ELR (cell line): ENCODE measurements at regions not wholly inside any gene's neighbourhood (a gene's known extent, or its start where the extent isn't known, plus 50 kb on each side); places are given as distances from the start of the nearest gene placed in this dataset.

Experiments used
- DNase-seq: peaks from one replicate; pipeline ENCODE4 v3.0.0-alpha.2; 2015; ENCODE audit warnings: low read depth

DNA sequence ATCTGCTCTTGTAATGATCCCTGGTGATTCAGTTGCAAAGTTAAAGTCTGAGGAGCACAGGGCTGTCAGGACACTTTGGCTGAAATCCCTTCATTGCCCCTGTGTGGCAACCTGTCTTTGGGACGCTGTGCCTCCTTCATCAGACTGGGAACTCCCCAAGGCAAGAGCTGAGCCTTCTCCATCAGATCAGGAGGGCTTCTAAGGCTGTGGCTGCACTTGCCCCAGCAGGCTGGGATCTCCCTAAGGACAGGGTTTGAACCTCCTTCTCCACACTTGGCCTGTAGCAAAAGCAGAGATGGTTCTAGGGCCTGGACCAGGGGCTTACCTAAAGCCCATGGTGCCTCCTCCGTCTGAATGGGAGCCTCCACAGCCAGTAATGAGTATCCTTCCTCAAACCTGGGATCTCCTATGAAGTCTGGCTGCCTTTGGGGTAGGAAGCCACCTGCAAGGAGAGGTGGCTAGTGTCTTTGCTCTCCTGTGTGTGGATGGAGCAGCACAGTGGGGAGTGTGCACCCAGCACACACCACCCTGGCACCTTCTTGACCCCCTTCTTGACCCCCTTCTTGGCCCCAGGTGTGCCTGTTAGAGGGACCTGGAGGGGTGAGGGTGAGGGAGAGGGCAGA is 79.0 kb upstream of the NKD1 start:
- DNase-seq, result peak; percentile 3

DNA sequence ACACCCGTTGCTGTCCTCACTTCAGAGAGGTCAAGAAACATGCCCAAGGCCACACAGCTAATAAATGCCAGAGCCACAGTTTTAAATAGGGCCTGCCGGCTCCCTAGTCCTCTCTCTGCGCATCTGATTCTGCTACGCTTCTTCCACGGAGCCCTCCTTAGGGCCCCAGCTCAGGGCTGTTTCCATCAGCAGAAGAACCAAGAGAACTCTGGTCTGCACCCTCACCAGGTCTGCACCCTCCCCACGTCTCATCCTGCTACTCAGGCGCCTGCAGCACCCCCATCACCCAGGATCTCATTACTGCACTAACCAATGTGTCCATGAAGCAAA is 79.5 kb upstream of the NKD1 start:
- no peak for DNase-seq

DNA sequence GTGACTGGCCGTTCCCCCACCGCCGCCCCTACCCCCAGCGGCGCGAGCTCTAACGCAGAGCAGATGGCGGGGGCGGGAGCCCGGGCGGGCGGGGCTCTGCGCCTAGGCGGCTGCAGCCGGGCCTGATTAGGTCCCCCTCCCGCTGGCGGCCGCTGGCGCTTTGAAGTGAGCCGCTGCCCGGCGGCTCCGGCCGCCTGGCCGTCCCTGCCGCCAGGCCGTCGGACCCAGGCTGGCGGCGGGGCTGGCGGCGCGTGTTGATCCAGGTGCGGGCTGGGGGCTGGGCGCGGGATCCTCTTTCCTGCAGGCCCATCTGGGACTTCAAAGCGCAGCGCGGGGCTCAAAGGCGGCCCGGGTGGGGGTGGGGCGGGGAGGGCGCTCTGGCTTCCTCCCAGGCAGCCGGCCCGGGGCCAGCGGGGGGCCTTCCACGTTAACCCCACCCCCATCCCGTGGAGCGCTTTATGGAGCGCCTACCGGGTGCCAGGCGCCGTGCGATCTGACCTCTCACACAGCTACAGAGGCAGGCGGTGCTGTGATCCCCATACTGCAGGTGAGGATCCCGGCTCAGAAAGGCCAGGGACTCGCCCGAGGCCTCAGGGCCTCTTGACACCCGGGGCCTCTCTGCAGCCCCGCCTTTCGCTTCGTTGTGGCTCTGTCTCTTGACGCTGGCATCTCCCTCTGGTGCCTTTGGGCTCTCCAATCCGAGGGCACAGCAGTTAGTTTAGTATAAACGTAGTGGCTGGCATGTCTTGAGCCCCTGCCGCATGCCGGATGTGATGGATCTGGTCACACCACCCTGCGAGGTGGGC is 80.0 kb upstream of the NKD1 start:
- peak; percentile 30 for DNase-seq

DNA sequence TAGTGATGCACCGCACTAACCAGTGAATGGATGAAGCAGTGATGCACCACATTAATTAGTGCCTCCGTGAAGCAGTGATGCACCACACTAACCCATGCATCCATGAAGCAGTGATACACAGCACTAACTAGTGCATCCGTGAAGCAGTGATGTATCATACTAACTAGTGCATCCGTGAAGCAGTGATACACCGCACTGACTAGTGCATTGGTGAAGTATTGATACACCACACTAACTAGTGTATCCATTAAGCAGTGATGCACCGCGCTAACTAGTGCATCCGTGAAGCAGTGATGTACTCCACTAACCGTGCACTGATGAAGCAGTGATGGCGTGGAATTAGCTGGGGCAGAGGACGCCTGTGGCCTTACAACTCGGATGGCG is 80.6 kb upstream of the NKD1 start:
- DNase-seq, result no peak

DNA sequence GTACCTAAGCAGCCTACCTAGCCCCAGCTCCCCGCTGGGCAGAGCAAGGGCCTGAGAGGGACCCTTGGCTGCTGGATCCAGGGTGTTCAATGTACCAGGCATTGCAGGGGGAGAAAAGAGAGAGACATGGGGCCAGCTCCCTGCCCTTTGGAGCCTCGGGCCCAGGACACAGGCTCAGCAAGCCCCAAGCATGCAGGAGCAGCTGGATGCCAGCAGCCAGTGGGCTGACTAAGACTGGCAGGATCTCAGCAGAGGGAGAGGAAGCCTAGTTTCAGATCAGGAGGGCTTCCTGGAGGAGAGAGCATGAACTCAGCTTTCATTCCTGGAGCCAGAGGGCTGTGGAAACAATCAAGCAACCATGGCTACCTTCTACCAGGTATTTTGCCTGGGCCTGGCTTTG is 82.0 kb upstream of the NKD1 start:
- peak; percentile 10 for DNase-seq

DNA sequence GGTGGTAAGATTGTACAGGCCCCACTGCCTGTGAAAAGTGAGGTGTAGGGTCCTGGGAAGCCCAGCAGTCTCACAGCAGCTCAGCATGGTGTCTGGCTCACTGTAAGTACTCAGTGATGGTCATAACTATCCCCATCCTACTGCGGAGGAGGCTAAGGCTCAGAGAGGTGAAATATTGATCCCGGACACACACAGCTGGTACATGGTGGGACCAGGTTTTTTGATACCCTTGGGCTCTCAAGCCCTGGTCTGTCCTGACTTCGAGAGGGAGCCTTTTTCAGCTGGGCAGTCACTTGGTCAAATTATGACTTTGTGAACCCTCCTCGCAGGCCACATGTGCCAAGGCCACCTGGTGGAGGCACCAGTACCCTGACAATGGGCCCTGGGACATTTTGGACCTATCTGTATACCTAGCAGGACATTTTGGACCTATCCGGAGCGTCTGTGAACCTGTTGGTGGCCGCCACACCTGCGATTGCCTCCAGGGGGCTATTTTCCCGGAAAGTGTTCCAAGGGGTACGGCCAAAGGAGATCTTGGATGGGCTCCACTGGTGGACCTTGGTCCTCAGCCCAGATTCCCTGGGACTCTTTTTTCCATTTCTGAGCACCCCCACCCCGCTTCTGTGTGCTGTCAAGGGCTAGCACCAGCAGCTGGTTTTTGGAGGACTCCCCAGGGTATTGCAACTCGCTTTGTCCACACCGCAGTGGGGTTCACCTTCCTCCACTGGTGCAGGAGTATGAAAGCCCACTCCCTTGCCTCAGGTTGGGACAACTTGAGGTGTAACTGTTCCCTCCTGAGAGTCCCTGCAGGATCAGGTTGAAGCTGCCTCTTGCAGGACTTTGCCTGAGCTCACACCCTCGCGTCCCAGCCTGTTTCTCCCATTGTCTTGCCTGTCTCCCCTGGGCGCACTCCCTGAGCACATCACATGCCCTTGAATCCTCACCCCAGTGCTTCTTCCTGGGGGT is 83.6 kb upstream of the NKD1 start:
- DNase-seq, result no peak

DNA sequence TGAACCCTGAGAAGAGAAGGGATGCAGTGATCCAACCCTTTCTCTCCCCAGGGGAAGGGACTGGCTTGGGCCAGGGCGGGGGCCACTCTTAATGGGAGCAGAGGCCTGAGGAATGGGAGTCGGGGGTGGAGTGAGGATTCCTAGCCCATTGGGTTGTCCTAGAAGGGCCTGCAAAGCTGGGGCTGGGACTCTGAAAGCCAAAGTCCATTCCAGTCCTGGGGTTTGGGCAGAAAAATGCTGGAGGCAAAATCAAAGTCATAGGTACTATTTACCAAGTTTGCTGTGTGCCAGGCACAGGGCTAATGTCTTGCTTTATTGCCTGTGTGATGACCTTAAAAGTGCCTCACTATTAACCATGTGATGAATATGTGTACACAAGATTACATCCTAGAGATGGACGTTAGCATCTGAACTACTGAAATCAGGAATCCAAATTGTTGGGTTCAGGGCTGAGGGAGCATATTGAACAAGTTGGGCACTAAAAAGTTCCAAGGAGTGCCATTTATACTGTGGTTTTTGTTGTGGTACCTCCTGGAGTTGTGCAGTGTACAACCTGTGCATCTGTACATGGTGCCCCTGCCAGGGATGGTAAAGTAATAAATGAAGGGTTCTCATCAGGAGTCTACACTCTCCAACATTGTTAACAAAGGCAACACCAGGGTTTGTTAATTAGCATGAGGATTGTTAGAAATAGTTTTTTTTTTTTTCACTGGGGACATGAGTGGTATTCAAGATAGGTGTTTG is 84.4 kb upstream of the NKD1 start:
- no peak for DNase-seq

DNA sequence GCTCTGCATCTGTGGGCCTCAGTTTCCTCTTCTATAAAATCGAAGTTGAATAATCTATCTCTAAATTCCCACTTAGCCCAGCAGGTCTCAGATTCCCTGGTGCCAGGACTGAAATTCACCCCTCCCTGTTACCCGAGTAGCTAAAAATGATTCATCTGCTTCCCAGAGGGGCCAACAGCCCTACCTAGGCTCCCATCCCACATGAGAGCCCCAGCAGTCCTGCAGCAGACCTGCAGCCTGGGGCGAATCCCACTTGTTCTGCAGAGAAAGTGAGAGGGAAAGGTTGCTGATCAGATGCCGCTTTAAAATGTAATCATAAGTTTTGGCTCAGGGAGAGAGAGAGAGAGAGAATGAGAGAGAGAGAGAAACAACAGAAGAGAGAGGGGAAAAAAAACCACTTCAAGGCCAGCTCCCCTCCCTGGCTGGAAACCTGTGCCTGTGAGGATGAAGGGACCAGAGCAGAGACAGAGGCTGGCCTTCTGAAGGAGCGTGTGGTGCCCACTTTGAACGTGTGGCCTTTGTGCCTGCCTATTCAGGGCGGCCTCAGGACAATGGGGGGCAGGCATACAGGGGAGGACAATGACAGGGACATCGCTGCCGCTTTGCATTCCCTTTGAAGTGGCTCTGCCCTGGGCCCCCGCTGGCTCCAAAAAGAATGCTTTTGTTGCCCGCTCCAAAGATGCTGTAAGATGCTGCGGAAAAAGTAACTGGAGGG is 85.2 kb upstream of the NKD1 start:
- DNase-seq, result no peak

DNA sequence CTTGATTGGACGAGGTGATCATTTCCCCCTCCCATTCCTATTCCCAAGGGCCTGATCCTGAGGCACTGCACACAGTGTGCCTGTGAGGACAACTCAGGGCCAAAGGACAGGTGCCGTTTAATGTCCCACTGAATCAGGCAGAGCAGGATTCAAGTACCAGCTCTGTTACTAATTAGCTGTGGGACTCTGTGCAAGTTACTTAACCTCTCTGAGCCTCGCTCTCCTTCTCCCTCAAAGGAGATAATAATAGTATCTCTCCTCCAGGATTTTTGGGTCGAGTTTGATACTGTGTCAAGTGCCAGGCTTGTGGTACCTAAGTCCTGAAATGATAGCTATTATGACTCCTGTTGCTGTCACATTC is 86.8 kb upstream of the NKD1 start:
- DNase-seq, result no peak

DNA sequence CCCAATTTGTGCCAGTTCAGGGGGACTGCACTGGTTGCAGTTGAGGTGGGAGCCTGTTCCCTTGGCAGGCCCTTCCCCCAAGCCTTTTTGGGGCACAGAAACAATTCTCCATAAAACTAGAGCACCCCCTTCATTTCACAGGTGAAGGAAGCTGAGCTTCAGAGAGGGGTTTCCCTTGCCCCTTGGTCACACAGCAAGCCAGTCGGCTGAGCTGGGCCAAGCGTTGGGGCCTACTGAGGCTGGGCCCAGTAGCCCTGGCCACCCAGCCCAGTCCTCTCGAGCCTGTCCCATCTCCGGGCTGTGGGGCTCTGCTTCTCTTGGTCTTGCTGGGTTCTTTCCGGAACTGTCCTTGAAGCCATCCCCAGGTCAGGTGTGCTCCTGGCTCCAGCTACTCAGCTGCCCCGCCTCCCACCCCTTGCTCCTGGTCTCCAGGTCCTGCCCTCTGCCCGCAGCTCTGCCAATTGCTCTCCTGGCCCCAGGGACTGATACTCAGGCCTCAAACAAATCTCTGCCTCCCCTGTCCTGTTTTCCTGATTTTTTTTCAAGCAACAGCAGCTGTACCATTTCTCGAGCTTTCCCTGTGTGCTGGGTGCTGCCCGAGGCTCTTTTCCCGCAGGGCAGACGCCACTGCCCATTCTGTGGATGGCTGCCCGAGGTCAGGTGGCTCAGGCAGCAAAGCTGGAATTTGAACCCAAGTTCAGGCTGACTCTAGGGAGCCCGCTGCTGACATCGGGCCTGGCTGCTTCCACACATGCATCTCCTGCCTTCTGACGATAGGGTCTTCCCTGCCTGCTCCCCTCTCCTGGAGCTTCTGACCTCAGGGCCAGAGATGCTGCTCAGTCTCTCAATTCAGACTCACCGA is 87.4 kb upstream of the NKD1 start:
- DNase-seq, result no peak

DNA sequence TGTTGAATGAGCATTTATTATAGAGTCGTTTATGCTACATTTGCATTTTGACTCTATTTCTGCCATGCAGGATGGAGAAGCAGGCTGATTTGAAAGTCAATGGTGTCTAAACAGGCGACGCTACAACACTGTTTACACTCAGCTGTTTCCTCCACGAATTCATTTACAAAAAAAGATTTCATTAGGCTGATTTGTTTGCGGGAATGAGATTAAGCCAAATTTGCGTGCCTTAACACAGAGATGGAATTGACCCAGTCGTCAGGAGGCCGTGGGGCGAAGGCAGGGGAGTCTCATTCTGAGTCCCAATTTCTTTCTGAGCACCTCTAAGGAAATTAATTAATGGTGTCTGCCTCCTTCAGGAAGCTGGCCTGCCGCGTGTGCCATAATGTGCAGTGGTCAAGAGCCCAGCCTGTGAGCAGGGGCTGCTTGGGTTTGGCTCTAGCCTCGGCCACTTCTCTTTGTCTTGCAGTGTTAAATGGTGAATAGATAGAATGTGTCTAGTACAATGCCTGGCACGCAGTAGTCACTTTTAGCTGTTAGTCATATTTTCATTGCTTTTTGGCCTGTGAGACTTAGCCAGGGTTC is 88.6 kb upstream of the NKD1 start:
- no peak for DNase-seq

DNA sequence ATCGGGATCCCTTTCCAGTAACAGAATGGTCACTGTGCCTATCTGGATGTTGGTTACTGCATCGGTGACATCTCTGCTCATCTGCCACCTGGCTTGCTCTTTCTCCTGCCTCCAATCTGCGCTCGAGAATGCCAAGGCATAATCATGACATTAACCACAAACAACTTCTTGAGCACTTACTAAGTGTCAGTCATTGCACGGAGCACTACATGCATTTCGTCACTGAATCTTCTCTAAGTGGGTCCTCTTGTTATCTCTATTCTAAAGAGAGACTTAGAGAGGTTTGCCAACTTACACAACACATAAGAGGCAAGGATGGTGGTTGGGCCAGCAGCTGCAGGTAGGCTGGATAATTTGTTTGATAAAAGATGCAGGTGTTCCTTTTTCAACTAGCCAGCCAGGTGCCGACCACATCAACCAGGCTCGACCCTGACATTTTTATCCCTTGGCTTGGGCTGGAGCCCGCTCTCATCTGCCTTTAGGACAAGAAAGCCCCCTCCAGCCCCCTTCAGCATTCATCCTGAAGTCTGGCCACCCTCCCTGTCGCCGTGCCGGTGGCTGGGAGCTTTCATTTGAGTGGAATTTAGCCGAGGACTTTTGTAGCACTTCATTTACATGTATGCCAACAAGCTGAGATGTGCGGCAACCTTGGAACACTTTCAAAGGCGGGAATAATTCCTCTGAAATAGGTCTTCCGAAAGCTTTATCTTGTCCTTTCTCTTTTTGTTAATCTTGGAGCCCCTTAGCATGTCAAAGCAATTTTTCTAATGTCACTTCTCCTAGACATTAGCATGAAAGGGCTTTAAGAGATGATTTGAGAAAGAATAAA is 89.3 kb upstream of the NKD1 start:
- DNase-seq, result no peak

DNA sequence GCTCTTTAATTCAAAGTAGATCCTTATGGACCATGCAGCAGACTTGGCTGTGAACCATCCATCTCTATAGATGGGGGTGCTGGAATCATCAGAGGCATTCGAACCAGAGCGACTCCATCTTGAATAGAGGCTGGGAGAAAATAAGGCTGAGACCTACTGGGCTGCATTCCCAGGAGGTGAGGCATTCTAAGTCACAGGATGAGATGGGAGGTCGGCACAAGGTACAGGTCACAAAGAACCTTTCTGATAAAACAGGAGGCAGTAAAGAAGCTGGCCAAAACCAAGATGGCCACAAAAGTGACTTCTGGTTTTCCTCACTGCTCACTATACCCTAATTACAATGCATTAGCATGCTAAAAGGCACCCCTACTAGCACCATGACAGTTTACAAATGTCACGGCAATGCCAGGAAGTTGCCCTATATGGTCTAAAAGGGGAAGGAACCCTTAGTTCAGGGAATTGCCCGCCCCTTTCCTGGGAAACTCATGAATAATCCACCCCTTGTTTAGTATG is 89.2 kb upstream of the BRD7 start:
- no peak for DNase-seq

DNA sequence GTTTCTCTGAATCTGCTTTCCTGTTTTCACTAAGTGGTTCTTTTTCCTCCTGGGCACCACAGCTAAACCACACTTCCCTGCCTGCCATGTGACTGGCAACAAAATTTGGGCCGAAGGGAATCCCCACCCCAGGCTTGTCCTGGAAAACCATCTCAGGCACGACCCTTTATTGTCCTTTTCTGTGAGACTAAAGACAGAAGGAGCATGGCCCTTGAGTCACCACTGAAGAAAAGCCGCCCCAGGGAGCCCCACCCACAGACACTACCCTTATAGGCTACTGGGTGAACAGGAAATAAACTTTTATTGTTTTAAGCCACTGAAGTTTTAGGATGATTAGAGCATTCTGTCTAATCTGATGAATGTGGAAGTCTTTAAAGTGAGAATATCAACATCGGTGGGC is 88.6 kb upstream of the BRD7 start:
- DNase-seq, result peak; percentile 26

DNA sequence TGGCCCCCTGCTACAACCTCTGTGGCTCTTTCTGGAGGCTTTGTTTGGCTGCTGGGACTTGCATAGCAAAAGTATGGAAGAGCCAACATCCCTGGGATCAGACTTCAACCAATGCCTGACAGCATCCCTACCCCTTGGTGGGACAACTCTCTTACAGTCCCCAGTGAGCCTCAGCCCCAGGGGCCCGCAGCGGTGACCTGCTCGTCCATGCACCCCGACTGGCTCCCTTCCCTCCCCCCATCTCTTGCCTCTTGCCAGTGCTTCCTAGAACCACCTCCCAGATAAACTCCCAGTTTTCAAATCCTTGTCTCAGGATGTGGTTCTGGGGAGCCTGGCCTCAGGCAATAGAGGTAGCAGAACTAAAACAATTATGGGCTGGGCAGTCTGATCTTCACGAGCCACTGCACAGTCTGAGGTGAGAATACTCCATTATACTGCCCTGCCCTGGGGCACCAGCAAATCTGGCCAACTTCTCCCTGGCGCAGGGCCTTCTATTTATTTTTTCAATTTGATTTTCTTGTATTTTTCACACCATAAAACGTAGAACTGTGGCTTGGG is 86.6 kb upstream of the BRD7 start:
- DNase-seq, result no peak

DNA sequence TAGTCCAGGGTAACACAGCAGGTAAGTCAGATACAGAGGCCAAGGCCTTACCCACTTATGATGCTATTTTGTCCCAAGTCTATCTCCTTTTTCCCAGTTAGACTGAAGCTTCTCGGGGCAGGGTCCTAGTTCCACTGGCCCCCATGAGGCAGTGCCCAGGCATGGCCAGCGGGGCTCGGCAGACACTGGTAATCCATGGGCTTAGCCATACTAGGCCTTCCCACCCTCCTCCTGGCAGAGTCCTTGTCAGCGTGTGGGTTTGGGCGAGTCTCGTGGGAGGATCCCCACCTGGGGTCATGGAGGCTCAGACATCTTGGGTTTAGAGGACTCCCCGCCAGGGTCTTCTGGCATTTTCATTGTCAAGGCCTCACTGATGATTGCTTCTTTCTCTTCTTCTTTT is 84.7 kb upstream of the BRD7 start:
- DNase-seq, result no peak

DNA sequence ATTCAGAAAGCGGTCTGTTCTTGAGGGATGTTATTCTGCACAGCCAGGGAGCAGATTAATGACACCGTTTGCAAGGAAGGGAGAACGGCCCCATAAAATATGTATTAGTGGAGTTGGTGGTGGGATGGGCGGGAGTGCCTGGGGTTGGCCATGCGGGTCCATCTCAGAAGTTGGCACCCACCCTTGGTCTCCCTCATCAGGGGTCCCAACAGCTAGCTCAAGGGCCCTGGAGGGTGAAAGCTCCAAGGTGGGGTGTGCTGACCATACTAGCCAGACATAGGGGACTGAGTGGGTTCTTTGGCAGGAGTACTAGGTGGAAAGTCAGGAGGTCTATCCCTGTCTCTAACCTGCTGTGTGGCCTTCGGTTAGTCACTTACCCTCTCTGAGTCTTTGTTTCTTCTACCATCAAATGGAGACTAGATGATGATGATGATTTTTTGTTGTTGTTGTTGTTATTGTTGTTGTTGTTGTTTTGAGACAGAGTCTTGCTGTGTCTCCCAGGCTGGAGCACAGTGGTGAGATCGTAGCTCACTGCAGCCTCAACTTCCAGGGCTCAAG is 83.2 kb upstream of the BRD7 start:
- DNase-seq, result no peak

DNA sequence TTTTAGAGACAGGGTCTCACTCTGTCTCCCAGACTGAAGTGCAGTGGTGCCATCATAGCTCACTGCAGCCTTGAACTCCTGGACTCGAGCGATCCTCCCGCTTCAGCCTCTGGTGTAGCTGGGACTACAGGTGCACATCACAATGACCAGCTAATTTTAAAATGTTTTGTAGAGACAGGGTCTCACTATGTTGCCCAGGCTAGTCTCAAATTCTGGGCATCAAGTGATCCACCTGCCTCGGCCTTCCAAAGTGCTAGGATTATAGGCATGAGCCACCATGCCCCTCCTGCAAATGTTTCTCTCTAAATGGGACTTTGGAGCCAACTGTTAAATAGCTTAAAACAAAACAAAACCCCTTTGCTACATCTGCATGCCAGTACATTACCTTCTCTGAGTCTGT is 82.2 kb upstream of the BRD7 start:
- DNase-seq, result no peak

DNA sequence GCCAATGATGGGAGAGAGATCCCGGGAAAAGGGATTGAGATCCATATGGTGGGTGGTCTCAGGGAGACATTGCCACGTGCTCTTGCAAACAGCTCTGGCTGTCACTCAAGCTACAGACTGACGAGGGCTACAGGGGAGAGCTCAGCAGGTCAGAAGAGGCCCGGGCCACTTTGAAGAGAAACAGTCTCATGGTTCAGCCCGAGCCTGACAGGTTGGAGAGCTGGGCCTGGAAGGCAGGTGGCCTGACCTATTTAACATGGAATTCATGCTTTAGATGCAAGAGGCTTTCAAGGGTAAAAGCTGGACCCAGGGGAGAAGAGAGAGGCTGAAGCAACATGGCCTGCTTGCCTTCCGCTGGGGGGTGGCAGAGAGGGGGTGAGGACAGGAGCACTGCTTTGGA is 81.0 kb upstream of the BRD7 start:
- DNase-seq, result no peak
